Smooth muscle cell (in vitro differentiated cells): ENCODE measurements at regions not wholly inside any gene's neighbourhood (a gene's known extent, or its start where the extent isn't known, plus 50 kb on each side); places are given as distances from the start of the nearest gene placed in this dataset.

Experiments used
- DNase-seq: peaks from one replicate; lab custom pipeline; 2025; ENCODE audit not compliant: unreplicated experiment; lab: John Stamatoyannopoulos, UW
- H2AFZ ChIP-seq: fragments of 200-600 bp; sonication (generic); 2 replicates; pipeline ENCODE4 v1.6.0; 2016; ENCODE audit warnings: antibody characterized with exemption, low read depth, mild to moderate bottlenecking
- H3F3A ChIP-seq: fragments of 200-600 bp; sonication (generic); 2 replicates; pipeline ENCODE4 v1.6.0; 2017; ENCODE audit warnings: antibody characterized with exemption, low read depth
- H3K27ac ChIP-seq: fragments of 200-600 bp; sonication (generic); 2 replicates; pipeline ENCODE4 v1.5.1; 2016; ENCODE audit warnings: low read depth, mild to moderate bottlenecking
- H3K27me3 ChIP-seq: fragments of 200-600 bp; sonication (generic); 2 replicates; pipeline ENCODE4 v1.6.1; 2016; ENCODE audit warnings: low read depth, mild to moderate bottlenecking
- H3K36me3 ChIP-seq: fragments of 200-600 bp; sonication (generic); 2 replicates; pipeline ENCODE4 v1.5.1; 2016; ENCODE audit warnings: low read depth
- H3K4me1 ChIP-seq: fragments of 200-600 bp; sonication (generic); 2 replicates; pipeline ENCODE4 v1.5.1; 2016; ENCODE audit warnings: low read depth
- H3K4me2 ChIP-seq: fragments of 200-600 bp; sonication (generic); 2 replicates; pipeline ENCODE4 v1.6.0; 2016; ENCODE audit warnings: mild to moderate bottlenecking
- H3K4me3 ChIP-seq: fragments of 200-600 bp; sonication (generic); 2 replicates; pipeline ENCODE4 v1.5.1; 2016; ENCODE audit warnings: mild to moderate bottlenecking
- H3K79me2 ChIP-seq: fragments of 200-600 bp; sonication (generic); 2 replicates; pipeline ENCODE4 v1.6.0; 2016; ENCODE audit warnings: low read depth, mild to moderate bottlenecking
- H3K9ac ChIP-seq: fragments of 200-600 bp; sonication (generic); 2 replicates; pipeline ENCODE4 v1.6.0; 2016; ENCODE audit warnings: low read depth
- H3K9me3 ChIP-seq: fragments of 200-600 bp; sonication (generic); replicated peaks from 2 replicates; pipeline ENCODE4 v1.5.1; 2016; ENCODE audit warnings: low read depth
- H4K20me1 ChIP-seq: fragments of 200-600 bp; sonication (generic); 2 replicates; pipeline ENCODE4 v1.6.0; 2016; ENCODE audit warnings: low read depth
- WGBS: methylation state at CpG from one replicate; pipeline ENCODE4 v1.1.7; 2016; ENCODE audit warnings: low lambda C conversion rate; 5-methylcytosine and 5-hydroxymethylcytosine counted together
- TF ChIP-seq, protein P1 (sequence below): fragments of 200-600 bp; sonication (generic); IDR thresholded peaks from 2 replicates; pipeline ENCODE4 v1.5.1; 2017; ENCODE audit warnings: borderline replicate concordance, mild to moderate bottlenecking, antibody characterized with exemption; ENCODE audit not compliant: insufficient read depth, poor library complexity, severe bottlenecking

DNA sequence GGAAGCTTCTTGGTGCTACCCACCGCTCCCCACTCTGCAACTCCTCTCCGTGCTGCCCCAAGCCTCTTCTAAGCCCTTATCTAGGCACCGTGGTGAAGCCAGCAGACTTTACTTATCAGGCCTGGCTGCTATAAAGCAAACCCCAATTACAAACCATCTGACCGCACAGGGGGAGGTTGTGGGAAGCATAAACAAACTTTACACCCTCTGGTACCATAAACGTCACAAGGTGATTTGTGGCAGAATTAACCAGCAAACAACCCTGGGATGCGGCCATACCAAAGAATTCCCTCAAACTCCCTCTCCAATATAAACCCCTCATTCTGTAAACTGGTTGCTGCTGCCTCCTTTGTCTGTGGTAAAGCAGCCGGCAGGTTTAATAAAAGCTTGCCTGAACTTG is 55.2 kb downstream of the MAGEC2 start:
- Histone ChIP-seq H3K79me2 (no peaks in the 10 kb centered on the region), H3K4me2 (no peak overlapping the region), H3K27me3 (no peaks in the 10 kb centered on the region), H3K4me1 (no peaks in the 10 kb centered on the region), H2AFZ (no peak overlapping the region), H3K4me3 (no peak overlapping the region), H3K36me3 (no peaks in the 10 kb centered on the region), H3F3A (no peaks in the 10 kb centered on the region), H3K9ac (no peak overlapping the region), H3K27ac (no peak overlapping the region), H3K9me3 (no peaks in the 10 kb centered on the region), H4K20me1 (no peaks in the 10 kb centered on the region)
- TF ChIP-seq, protein P1, sequence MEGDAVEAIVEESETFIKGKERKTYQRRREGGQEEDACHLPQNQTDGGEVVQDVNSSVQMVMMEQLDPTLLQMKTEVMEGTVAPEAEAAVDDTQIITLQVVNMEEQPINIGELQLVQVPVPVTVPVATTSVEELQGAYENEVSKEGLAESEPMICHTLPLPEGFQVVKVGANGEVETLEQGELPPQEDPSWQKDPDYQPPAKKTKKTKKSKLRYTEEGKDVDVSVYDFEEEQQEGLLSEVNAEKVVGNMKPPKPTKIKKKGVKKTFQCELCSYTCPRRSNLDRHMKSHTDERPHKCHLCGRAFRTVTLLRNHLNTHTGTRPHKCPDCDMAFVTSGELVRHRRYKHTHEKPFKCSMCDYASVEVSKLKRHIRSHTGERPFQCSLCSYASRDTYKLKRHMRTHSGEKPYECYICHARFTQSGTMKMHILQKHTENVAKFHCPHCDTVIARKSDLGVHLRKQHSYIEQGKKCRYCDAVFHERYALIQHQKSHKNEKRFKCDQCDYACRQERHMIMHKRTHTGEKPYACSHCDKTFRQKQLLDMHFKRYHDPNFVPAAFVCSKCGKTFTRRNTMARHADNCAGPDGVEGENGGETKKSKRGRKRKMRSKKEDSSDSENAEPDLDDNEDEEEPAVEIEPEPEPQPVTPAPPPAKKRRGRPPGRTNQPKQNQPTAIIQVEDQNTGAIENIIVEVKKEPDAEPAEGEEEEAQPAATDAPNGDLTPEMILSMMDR: no peak
- DNase-seq: no peak
- WGBS: 62% methylated on average over 7 of the region's 7 CpGs

DNA sequence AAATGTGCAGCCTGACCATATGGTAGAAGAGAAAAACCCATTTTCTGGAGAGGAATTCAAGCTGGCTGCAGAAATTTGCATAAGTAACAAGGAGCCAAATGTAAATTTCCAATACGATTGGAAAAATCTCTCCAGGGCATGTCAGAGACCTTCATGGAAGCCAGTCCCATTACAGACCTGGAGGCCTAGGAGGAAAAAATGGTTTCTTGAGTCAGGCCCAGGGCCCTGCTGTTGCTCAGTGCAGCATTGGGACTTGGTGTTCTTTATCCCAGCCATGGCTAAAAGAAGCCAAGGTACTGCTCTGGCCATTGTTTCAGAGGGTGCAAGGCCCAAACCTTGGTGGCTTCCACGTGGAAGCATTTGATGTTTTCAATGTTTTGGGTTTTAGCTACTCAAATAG is 70.6 kb downstream of the MAGEC2 start:
- Histone ChIP-seq H2AFZ (no peak overlapping the region), H3K4me3 (no peak overlapping the region), H3K27me3 (no peaks in the 10 kb centered on the region), H3F3A (no peaks in the 10 kb centered on the region), H3K36me3 (no peaks in the 10 kb centered on the region), H3K9me3 (no peaks in the 10 kb centered on the region), H3K27ac (no peak overlapping the region), H3K4me1 (no peaks in the 10 kb centered on the region), H3K79me2 (no peaks in the 10 kb centered on the region), H3K9ac (no peak overlapping the region), H4K20me1 (no peaks in the 10 kb centered on the region), H3K4me2 (no peak overlapping the region)
- TF ChIP-seq, protein P1: no peak
- WGBS: 58% methylated on average over 2 of the region's 2 CpGs
- no peak for DNase-seq

DNA sequence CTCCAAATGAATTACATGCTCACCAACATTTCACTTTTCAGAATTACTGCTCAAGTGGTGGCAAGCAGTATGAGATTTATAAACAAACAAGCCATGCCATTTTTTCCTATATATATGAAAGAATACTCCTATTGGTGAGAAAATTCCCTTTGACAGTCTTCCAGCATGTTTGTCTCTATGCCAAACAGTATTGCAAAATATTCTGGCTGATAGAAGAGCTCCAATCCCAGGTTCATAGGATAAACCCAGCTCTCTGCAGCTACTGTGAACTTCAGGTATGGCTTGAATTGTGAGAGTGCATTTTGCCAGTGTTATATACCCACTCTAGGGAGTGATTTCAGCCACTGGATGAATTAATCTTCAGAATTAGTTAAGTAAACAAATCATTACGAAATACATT is 108.8 kb downstream of the MAGEC2 start:
- Histone ChIP-seq H3K9me3 (no peaks in the 10 kb centered on the region), H3K27ac (no peak overlapping the region), H3K36me3 (no peaks in the 10 kb centered on the region), H2AFZ (no peak overlapping the region), H3K4me2 (no peak overlapping the region), H3K4me3 (no peak overlapping the region), H3K27me3 (no peaks in the 10 kb centered on the region), H3K79me2 (no peaks in the 10 kb centered on the region), H3F3A (no peaks in the 10 kb centered on the region), H4K20me1 (no peaks in the 10 kb centered on the region), H3K4me1 (no peaks in the 10 kb centered on the region), H3K9ac (no peak overlapping the region)
- no peak for DNase-seq
- TF ChIP-seq, protein P1: no peak
- 71% methylated on average over 1 of the region's 1 CpG for WGBS

DNA sequence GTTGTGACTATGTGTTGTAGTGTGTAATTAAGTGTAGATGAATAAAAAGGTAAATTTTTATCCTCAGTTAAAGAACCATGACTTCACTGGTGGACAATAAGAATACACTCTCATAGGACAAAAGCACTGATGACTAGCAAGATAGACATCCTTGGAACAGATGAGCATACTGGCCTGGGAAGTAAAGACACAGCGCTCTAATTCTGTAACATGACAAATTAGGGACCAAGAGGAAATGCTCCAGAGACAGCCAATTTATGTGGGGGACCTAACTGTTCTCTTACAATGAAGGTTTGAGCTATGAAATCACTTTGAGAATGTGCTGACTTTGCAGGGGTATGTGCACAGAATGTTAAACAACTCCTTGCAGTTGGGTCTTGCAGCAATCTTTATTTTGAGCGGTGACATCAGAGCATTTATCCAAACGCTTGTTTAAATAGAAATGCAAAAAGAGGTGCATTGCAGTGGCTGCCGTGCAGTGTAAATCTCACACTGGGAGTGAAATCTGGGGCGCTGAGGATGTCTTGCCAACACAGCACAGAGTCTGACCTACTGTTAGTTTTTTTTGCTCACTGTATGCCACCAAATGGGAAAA is 109.3 kb downstream of the MAGEC2 start:
- Histone ChIP-seq H3K79me2 (no peaks in the 10 kb centered on the region), H2AFZ (no peak overlapping the region), H3K36me3 (no peaks in the 10 kb centered on the region), H4K20me1 (no peaks in the 10 kb centered on the region), H3K27ac (no peak overlapping the region), H3F3A (no peaks in the 10 kb centered on the region), H3K4me1 (no peaks in the 10 kb centered on the region), H3K4me2 (no peak overlapping the region), H3K27me3 (no peaks in the 10 kb centered on the region), H3K9ac (no peak overlapping the region), H3K4me3 (no peak overlapping the region), H3K9me3 (no peaks in the 10 kb centered on the region)
- 60% methylated on average over 5 of the region's 5 CpGs for WGBS
- TF ChIP-seq, protein P1: no peak
- DNase-seq: no peak
